ENCODE measurements at regions not wholly inside any gene's neighbourhood (a gene's known extent, or its start where the extent isn't known, plus 50 kb on each side); places are given as distances from the start of the nearest gene placed in this dataset.

DNA sequence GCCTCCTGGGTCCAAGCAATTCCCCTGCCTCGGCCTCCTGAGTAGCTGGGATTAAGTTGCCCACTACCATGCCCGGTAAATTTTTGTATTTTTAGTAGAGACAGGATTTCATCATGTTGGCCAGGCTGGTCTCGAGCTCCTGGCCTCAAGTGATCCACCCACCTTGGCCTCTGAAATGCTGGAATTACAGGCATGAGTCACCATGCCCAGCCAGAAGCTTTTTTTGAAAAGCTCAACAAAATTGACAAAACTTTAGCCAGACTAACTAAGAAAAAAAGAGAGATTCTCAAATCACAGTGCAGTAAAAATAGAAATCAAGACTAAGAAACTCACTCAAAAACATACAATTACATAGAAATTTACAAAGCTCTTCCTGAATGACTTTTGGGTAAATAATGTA lies 420.6 kb downstream of the COL12A1 start:
- TF ChIP-seq POLR2AphosphoS5 (IDR thresholded peaks at IDR 0.05) (no peak), TAF1 (IDR thresholded peaks at IDR 0.05; ENCODE audit: low read depth) (no peak), EP300 (conservative IDR thresholded peaks at IDR 0.05; ENCODE audit: poor library complexity, severe bottlenecking) (no peak), EZH2 (IDR thresholded peaks at IDR 0.05; ENCODE audit: borderline replicate concordance, insufficient read depth, low read length, poor library complexity, severe bottlenecking) (no peak), RAD21 (conservative IDR thresholded peaks at IDR 0.05) (no peak)
- TF ChIP-seq, protein P1, sequence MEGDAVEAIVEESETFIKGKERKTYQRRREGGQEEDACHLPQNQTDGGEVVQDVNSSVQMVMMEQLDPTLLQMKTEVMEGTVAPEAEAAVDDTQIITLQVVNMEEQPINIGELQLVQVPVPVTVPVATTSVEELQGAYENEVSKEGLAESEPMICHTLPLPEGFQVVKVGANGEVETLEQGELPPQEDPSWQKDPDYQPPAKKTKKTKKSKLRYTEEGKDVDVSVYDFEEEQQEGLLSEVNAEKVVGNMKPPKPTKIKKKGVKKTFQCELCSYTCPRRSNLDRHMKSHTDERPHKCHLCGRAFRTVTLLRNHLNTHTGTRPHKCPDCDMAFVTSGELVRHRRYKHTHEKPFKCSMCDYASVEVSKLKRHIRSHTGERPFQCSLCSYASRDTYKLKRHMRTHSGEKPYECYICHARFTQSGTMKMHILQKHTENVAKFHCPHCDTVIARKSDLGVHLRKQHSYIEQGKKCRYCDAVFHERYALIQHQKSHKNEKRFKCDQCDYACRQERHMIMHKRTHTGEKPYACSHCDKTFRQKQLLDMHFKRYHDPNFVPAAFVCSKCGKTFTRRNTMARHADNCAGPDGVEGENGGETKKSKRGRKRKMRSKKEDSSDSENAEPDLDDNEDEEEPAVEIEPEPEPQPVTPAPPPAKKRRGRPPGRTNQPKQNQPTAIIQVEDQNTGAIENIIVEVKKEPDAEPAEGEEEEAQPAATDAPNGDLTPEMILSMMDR (IDR thresholded peaks at IDR 0.05; ENCODE audit: poor library complexity, severe bottlenecking) = no peak

Data from neural cell (in vitro differentiated cells).